WTC11 (cell line): ENCODE measurements at regions not wholly inside any gene's neighbourhood (a gene's known extent, or its start where the extent isn't known, plus 50 kb on each side); places are given as distances from the start of the nearest gene placed in this dataset.

Experiments
- ATAC-seq: fragments of 200-7000 bp; cut with Tn5 transposase; 2 replicates; pipeline ENCODE4 v1.10.0; 2021; ENCODE audit warnings: mild to moderate bottlenecking, moderate library complexity
- CTCF ChIA-PET: fragments of 300-600 bp; sonication (Branson Sonifier 250); formaldehyde crosslinking; loops from one replicate; lab custom pipeline; 2021; ENCODE audit warnings: antibody characterized with exemption; lab: Charles Lee
- POLR2A ChIA-PET: fragments of 350-600 bp; sonication (Branson Sonifier 250); formaldehyde crosslinking; loops from one replicate; lab custom pipeline; 2021; ENCODE audit warnings: antibody characterized with exemption; lab: Charles Lee
- DNase-seq: peaks from one replicate; pipeline ENCODE4 v3.0.0; 2021; ENCODE audit warnings: low spot score
- H3K27ac Mint-ChIP-seq: 2 replicates; pipeline ENCODE4 v1.8.0; 2021; ENCODE audit warnings: mixed read lengths
- H3K27me3 Mint-ChIP-seq: 2 replicates; pipeline ENCODE4 v1.8.0; 2021; ENCODE audit warnings: low read depth, mild to moderate bottlenecking, moderate library complexity, mixed read lengths
- H3K36me3 Mint-ChIP-seq: 2 replicates; pipeline ENCODE4 v1.8.0; 2021; ENCODE audit warnings: mixed read lengths
- H3K4me1 Mint-ChIP-seq: 2 replicates; pipeline ENCODE4 v1.8.0; 2022; ENCODE audit warnings: mixed read lengths
- H3K4me3 Mint-ChIP-seq: 2 replicates; pipeline ENCODE4 v1.8.0; 2021; ENCODE audit warnings: mild to moderate bottlenecking, moderate library complexity, mixed read lengths
- H3K9me3 Mint-ChIP-seq: 2 replicates; pipeline ENCODE4 v1.8.0; 2021; ENCODE audit warnings: mixed read lengths
- ATF3 ChIP-seq: sonication (generic); formaldehyde crosslinking; conservative IDR thresholded peaks from 2 replicates; pipeline ENCODE4 v1.8.1; 2022; ENCODE audit warnings: mild to moderate bottlenecking, missing genetic modification reagents
- FOXK1 ChIP-seq: sonication (generic); formaldehyde crosslinking; IDR thresholded peaks from 2 replicates; pipeline ENCODE4 v1.8.0; 2022; ENCODE audit warnings: mild to moderate bottlenecking, moderate library complexity, missing genetic modification reagents
- IRF1 ChIP-seq: sonication (generic); formaldehyde crosslinking; IDR thresholded peaks from 2 replicates; pipeline ENCODE4 v1.8.0; 2023; ENCODE audit warnings: missing genetic modification reagents
- MLX ChIP-seq: sonication (generic); formaldehyde crosslinking; IDR thresholded peaks from 2 replicates; pipeline ENCODE4 v1.8.1; 2023; ENCODE audit warnings: mild to moderate bottlenecking, missing genetic modification reagents, moderate library complexity
- MXD4 ChIP-seq: fragments of 250-450 bp; sonication (Bioruptor Pico); IDR thresholded peaks from 2 replicates; pipeline ENCODE4 v1.8.0; 2021; ENCODE audit warnings: mild to moderate bottlenecking, moderate library complexity, borderline replicate concordance
- MYBL2 ChIP-seq: sonication (generic); formaldehyde crosslinking; IDR thresholded peaks from 2 replicates; pipeline ENCODE4 v1.8.1; 2023; ENCODE audit warnings: mild to moderate bottlenecking, moderate library complexity, missing genetic modification reagents
- NR1H2 ChIP-seq: sonication (generic); formaldehyde crosslinking; IDR thresholded peaks from 2 replicates; pipeline ENCODE4 v1.9.0; 2021; ENCODE audit warnings: mild to moderate bottlenecking, moderate library complexity, missing genetic modification reagents
- NR2C2 ChIP-seq: sonication (generic); formaldehyde crosslinking; IDR thresholded peaks from 2 replicates; pipeline ENCODE4 v1.8.0; 2022; ENCODE audit warnings: mild to moderate bottlenecking, missing genetic modification reagents
- PRDM15 ChIP-seq: sonication (generic); formaldehyde crosslinking; IDR thresholded peaks from 2 replicates; pipeline ENCODE4 v1.8.0; 2022; ENCODE audit warnings: missing genetic modification reagents
- TCF7 ChIP-seq: sonication (generic); formaldehyde crosslinking; IDR thresholded peaks from 2 replicates; pipeline ENCODE4 v1.8.0; 2022; ENCODE audit warnings: mild to moderate bottlenecking, low read depth, missing genetic modification reagents, moderate library complexity
- TEAD1 ChIP-seq: sonication (generic); formaldehyde crosslinking; IDR thresholded peaks from 2 replicates; pipeline ENCODE4 v1.8.0; 2022; ENCODE audit warnings: mild to moderate bottlenecking, missing genetic modification reagents
- USF2 ChIP-seq: sonication (generic); formaldehyde crosslinking; IDR thresholded peaks from 2 replicates; pipeline ENCODE4 v1.8.1; 2023; ENCODE audit warnings: mild to moderate bottlenecking, missing genetic modification reagents, moderate library complexity
- ZNF121 ChIP-seq: sonication (generic); formaldehyde crosslinking; IDR thresholded peaks from 2 replicates; pipeline ENCODE4 v1.8.0; 2023; ENCODE audit warnings: missing genetic modification reagents
- ZNF138 ChIP-seq: sonication (generic); formaldehyde crosslinking; conservative IDR thresholded peaks from 2 replicates; pipeline ENCODE4 v1.8.1; 2022; ENCODE audit warnings: mild to moderate bottlenecking, moderate library complexity, missing genetic modification reagents
- ZNF219 ChIP-seq: sonication (generic); formaldehyde crosslinking; IDR thresholded peaks from 2 replicates; pipeline ENCODE4 v1.8.0; 2023; ENCODE audit warnings: missing genetic modification reagents, mild to moderate bottlenecking, borderline replicate concordance
- ZNF317 ChIP-seq: sonication (generic); formaldehyde crosslinking; IDR thresholded peaks from 2 replicates; pipeline ENCODE4 v1.8.1; 2023; ENCODE audit warnings: low read depth, mild to moderate bottlenecking, moderate library complexity, missing genetic modification reagents, borderline replicate concordance
- TF ChIP-seq, protein P1 (sequence below): sonication (generic); formaldehyde crosslinking; IDR thresholded peaks from 2 replicates; pipeline ENCODE4 v1.8.0; 2022; ENCODE audit warnings: mild to moderate bottlenecking, missing genetic modification reagents
- TF ChIP-seq, protein P2 (sequence below): sonication (generic); formaldehyde crosslinking; IDR thresholded peaks from 2 replicates; pipeline ENCODE4 v1.8.0; 2023; ENCODE audit warnings: mild to moderate bottlenecking, missing genetic modification reagents
- TF ChIP-seq, protein P3 (sequence below): fragments of 250-450 bp; sonication (Bioruptor Pico); IDR thresholded peaks from 2 replicates; pipeline ENCODE4 v2.1.2; 2022; ENCODE audit warnings: mild to moderate bottlenecking, moderate library complexity
- TF ChIP-seq, protein P4 (sequence below): fragments of 250-450 bp; sonication (Bioruptor Pico); IDR thresholded peaks from 2 replicates; pipeline ENCODE4 v1.8.0; 2021; ENCODE audit warnings: mild to moderate bottlenecking

- TF ChIP-seq, protein P1, sequence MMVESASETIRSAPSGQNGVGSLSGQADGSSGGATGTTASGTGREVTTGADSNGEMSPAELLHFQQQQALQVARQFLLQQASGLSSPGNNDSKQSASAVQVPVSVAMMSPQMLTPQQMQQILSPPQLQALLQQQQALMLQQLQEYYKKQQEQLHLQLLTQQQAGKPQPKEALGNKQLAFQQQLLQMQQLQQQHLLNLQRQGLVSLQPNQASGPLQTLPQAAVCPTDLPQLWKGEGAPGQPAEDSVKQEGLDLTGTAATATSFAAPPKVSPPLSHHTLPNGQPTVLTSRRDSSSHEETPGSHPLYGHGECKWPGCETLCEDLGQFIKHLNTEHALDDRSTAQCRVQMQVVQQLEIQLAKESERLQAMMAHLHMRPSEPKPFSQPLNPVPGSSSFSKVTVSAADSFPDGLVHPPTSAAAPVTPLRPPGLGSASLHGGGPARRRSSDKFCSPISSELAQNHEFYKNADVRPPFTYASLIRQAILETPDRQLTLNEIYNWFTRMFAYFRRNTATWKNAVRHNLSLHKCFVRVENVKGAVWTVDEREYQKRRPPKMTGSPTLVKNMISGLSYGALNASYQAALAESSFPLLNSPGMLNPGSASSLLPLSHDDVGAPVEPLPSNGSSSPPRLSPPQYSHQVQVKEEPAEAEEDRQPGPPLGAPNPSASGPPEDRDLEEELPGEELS, result no peak
Measured at GRCh38 chr6:2477250-2477649, 231.8 kb upstream of the GMDS start (continued).

DNA sequence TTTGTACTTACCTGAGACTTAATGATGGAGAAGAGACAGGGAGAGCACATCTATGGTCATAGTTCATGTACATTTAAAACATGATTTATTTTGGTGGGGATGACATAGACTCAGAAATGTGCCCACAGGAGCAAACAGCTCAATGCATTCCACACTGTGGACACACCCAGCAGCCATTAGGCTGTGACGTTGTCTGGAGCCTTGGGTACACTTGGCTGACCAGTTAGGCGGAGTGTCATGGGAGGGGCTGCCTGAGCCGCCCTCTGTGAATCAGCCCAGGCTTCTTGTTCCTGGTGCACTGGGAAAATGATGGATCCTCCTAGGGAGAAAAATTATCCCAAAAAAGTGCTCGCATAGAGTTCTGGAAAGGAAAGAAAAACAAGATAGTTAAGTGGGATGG lies 231.0 kb upstream of the GMDS start:
- TF ChIP-seq MLX (CRISPR knock-in tag) (no peak), FOXK1 (CRISPR knock-in tag) (no peak)
- DNase-seq (no peak), ATAC-seq (no peak)
- Mint-ChIP-seq H3K4me3 (no peak overlapping the region), H3K4me1 (peaks cover 2% of the 10 kb centered on the region), H3K9me3 (no peaks in the 10 kb centered on the region), H3K36me3 (no peaks in the 10 kb centered on the region), H3K27ac (no peak overlapping the region), H3K27me3 (no peaks in the 10 kb centered on the region)
- ChIA-PET CTCF (no interaction called here), POLR2A (no interaction called here)

- Mint-ChIP-seq H3K9me3 (no peaks in the 10 kb centered on the region), H3K27me3 (peaks cover 4% of the 10 kb centered on the region), H3K27ac (no peak overlapping the region), H3K36me3 (no peaks in the 10 kb centered on the region), H3K4me3 (no peak overlapping the region), H3K4me1 (peaks cover 29% of the 10 kb centered on the region)
- POLR2A ChIA-PET, result no interaction called here
- CTCF ChIA-PET, result no interaction called here
- no peak for DNase-seq
- ATAC-seq, result no peak
- TF ChIP-seq NR2C2 (no peak), ZNF219 (CRISPR knock-in tag) (no peak), FOXK1 (CRISPR knock-in tag) (no peak), TCF7 (CRISPR knock-in tag) (no peak), ZNF138 (CRISPR knock-in tag) (no peak), USF2 (CRISPR knock-in tag) (no peak), NR1H2 (CRISPR knock-in tag) (no peak), MYBL2 (CRISPR knock-in tag) (no peak), MXD4 (no peak), PRDM15 (CRISPR knock-in tag) (no peak), ZNF317 (CRISPR knock-in tag) (no peak), ATF3 (CRISPR knock-in tag) (no peak), TEAD1 (CRISPR knock-in tag) (no peak), IRF1 (CRISPR knock-in tag) (no peak), ZNF121 (CRISPR knock-in tag) (no peak)
- TF ChIP-seq, protein P2, sequence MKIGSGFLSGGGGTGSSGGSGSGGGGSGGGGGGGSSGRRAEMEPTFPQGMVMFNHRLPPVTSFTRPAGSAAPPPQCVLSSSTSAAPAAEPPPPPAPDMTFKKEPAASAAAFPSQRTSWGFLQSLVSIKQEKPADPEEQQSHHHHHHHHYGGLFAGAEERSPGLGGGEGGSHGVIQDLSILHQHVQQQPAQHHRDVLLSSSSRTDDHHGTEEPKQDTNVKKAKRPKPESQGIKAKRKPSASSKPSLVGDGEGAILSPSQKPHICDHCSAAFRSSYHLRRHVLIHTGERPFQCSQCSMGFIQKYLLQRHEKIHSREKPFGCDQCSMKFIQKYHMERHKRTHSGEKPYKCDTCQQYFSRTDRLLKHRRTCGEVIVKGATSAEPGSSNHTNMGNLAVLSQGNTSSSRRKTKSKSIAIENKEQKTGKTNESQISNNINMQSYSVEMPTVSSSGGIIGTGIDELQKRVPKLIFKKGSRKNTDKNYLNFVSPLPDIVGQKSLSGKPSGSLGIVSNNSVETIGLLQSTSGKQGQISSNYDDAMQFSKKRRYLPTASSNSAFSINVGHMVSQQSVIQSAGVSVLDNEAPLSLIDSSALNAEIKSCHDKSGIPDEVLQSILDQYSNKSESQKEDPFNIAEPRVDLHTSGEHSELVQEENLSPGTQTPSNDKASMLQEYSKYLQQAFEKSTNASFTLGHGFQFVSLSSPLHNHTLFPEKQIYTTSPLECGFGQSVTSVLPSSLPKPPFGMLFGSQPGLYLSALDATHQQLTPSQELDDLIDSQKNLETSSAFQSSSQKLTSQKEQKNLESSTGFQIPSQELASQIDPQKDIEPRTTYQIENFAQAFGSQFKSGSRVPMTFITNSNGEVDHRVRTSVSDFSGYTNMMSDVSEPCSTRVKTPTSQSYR (CRISPR knock-in tag), result no peak
- TF ChIP-seq, protein P3, sequence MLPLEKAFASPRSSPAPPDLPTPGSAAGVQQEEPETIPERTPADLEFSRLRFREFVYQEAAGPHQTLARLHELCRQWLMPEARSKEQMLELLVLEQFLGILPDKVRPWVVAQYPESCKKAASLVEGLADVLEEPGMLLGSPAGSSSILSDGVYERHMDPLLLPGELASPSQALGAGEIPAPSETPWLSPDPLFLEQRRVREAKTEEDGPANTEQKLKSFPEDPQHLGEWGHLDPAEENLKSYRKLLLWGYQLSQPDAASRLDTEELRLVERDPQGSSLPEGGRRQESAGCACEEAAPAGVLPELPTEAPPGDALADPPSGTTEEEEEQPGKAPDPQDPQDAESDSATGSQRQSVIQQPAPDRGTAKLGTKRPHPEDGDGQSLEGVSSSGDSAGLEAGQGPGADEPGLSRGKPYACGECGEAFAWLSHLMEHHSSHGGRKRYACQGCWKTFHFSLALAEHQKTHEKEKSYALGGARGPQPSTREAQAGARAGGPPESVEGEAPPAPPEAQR (CRISPR knock-in tag), result no peak
- TF ChIP-seq, protein P4, sequence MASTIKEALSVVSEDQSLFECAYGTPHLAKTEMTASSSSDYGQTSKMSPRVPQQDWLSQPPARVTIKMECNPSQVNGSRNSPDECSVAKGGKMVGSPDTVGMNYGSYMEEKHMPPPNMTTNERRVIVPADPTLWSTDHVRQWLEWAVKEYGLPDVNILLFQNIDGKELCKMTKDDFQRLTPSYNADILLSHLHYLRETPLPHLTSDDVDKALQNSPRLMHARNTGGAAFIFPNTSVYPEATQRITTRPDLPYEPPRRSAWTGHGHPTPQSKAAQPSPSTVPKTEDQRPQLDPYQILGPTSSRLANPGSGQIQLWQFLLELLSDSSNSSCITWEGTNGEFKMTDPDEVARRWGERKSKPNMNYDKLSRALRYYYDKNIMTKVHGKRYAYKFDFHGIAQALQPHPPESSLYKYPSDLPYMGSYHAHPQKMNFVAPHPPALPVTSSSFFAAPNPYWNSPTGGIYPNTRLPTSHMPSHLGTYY (CRISPR knock-in tag), result no peak
Measured at GRCh38 chr6:2471472-2471871, 226.1 kb upstream of the GMDS start.
